Left ventricle myocardium inferior (tissue), 1 donor: ENCODE measurements at regions not wholly inside any gene's neighbourhood (a gene's known extent, or its start where the extent isn't known, plus 50 kb on each side); places are given as distances from the start of the nearest gene placed in this dataset.
"Not testable (repeated sequence)": the region's sequence is repeated elsewhere in the genome, so short reads cannot be mapped to it uniquely, and the experiment has no call there.

Experiments used
- DNase-seq: peaks from one replicate; pipeline ENCODE4 v3.0.0-alpha.2; 2020
- H3K27ac ChIP-seq: fragments of 200-600 bp; replicated peaks from 2 replicates; pipeline ENCODE4 v1.8.0; 2021
- H3K27me3 ChIP-seq: fragments of 200-600 bp; 2 replicates; pipeline ENCODE4 v1.8.0; 2021; ENCODE audit warnings: low read depth
- H3K36me3 ChIP-seq: fragments of 200-600 bp; 2 replicates; pipeline ENCODE4 v1.8.0; 2021
- H3K4me1 ChIP-seq: fragments of 200-600 bp; 2 replicates; pipeline ENCODE4 v1.8.0; 2021
- H3K4me3 ChIP-seq: fragments of 200-600 bp; 2 replicates; pipeline ENCODE4 v1.8.0; 2021; ENCODE audit warnings: mild to moderate bottlenecking, moderate library complexity
- H3K9me3 ChIP-seq: fragments of 200-600 bp; replicated peaks from 2 replicates; pipeline ENCODE4 v1.8.0; 2021
- intact Hi-C: fragments of 100-400 bp; cut with micrococcal nuclease; formaldehyde crosslinking; loops from one replicate; pipeline ENCODE4 v1.11.0; 2022
- TF ChIP-seq, protein P1 (sequence below): fragments of 200-600 bp; IDR thresholded peaks from 2 replicates; pipeline ENCODE4 v1.8.0; 2021; ENCODE audit warnings: antibody characterized with exemption, mild to moderate bottlenecking, borderline replicate concordance
- donor health status: DM: no; HTN: yes; CAD: no; lungs with severe emphysema.

- no peaks in the 10 kb centered on the region for H3K9me3 ChIP-seq
- DNase-seq: no peak
Measured at GRCh38 chr20:40896814-40897700, 131.6 kb upstream of the TOP1 start.

GRCh38 chr20:40899344-40899743 is 129.3 kb upstream of the TOP1 start:
- TF ChIP-seq, protein P1, sequence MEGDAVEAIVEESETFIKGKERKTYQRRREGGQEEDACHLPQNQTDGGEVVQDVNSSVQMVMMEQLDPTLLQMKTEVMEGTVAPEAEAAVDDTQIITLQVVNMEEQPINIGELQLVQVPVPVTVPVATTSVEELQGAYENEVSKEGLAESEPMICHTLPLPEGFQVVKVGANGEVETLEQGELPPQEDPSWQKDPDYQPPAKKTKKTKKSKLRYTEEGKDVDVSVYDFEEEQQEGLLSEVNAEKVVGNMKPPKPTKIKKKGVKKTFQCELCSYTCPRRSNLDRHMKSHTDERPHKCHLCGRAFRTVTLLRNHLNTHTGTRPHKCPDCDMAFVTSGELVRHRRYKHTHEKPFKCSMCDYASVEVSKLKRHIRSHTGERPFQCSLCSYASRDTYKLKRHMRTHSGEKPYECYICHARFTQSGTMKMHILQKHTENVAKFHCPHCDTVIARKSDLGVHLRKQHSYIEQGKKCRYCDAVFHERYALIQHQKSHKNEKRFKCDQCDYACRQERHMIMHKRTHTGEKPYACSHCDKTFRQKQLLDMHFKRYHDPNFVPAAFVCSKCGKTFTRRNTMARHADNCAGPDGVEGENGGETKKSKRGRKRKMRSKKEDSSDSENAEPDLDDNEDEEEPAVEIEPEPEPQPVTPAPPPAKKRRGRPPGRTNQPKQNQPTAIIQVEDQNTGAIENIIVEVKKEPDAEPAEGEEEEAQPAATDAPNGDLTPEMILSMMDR: no peak
- Histone ChIP-seq H3K4me1 (no peaks in the 10 kb centered on the region), H3K4me3 (no peak overlapping the region), H3K9me3 (no peaks in the 10 kb centered on the region), H3K36me3 (no peaks in the 10 kb centered on the region), H3K27me3 (peaks cover 26% of the 10 kb centered on the region), H3K27ac (no peak overlapping the region)
- DNase-seq: no peak
- intact Hi-C loops: no loop called here

More at GRCh38 chr20:40896814-40897700, 131.6 kb upstream of the TOP1 start:
- peaks cover 26% of the 10 kb centered on the region for H3K27me3 ChIP-seq
- intact Hi-C loops: no loop called here
- H3K36me3 ChIP-seq: no peaks in the 10 kb centered on the region
- TF ChIP-seq, protein P1: no peak
- H3K27ac ChIP-seq: no peak overlapping the region
- no peaks in the 10 kb centered on the region for H3K4me1 ChIP-seq
- no peak overlapping the region for H3K4me3 ChIP-seq

DNA sequence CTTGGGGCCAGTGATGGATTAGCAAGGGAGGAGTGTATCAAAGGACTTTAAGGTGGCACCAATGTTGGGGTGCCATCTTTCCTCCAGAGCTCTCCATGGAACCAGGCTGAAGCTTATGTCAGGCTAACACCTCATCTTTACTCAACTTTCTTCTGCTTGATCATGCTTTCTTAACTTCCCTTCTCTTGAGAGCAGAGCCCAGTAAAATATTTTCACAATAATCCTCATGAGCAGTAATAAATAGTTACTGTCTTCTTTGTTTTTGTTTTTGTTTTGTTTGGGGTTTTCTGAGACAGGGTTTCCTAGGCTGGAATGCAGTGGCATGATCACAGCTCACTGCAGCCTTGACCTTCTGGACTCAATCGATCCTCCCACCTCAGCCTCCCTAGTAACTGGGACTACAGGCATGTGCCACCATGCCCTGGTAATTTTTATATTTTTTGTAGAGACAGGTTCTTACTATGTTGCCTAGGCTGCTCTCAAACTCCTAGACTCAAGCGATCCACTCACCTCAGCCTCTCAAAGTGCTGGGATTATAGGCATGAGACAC is 127.9 kb upstream of the TOP1 start:
- intact Hi-C loops: no loop called here
- Histone ChIP-seq H3K27me3 (peaks cover 26% of the 10 kb centered on the region), H3K4me1 (no peaks in the 10 kb centered on the region), H3K36me3 (no peaks in the 10 kb centered on the region), H3K27ac (no peak overlapping the region), H3K9me3 (peaks cover 1% of the 10 kb centered on the region), H3K4me3 (no peak overlapping the region)
- no peak for DNase-seq
- TF ChIP-seq, protein P1: no peak

DNA sequence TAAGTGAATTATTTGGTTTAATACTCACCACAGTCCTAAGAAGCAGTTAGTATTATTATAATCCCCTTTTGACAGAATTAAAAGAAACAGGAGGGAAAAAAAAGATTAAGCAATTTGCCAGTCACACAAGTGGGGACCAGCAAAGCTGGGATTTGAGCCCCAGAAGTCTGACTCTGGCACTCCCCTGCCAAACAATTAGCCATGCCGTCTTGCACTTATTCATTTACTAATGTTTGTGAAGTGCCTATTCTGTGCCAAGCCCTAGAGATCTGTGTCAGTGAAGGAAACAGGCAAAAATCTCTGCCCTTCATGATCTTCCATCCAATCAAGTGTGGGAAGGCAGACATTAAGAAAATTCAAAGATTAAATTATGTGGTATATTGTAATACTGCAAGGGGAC is 126.0 kb upstream of the TOP1 start:
- Histone ChIP-seq H3K9me3 (peaks cover 9% of the 10 kb centered on the region), H3K4me3 (no peak overlapping the region), H3K4me1 (no peaks in the 10 kb centered on the region), H3K27ac (no peak overlapping the region), H3K36me3 (no peaks in the 10 kb centered on the region), H3K27me3 (peaks cover 17% of the 10 kb centered on the region)
- intact Hi-C loops: no loop called here
- no peak for DNase-seq
- TF ChIP-seq, protein P1: no peak

DNA sequence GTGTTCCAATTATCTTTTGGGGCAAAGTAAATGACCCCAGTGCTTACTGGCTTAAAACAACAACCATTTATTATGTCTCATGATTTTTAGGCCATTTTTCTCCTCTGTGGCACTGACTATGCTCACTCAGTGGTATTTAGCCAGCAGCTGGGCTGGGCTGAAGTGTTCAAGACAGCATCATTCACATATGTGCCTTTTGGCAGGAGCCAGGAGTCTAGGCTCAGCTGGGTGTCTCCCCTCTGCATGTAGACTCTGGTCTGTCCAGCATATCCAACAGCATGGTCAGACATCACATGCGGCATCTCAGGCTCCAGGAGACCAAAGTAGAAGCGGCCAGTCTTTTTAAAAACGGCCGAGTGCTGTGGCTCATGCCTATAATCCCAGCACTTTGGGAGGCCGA is 120.3 kb upstream of the TOP1 start:
- Histone ChIP-seq H3K36me3 (no peaks in the 10 kb centered on the region), H3K27me3 (no peaks in the 10 kb centered on the region), H3K27ac (no peak overlapping the region), H3K4me1 (no peaks in the 10 kb centered on the region), H3K9me3 (peaks cover 17% of the 10 kb centered on the region), H3K4me3 (no peak overlapping the region)
- no peak for DNase-seq
- TF ChIP-seq, protein P1: no peak
- intact Hi-C loops: no loop called here

GRCh38 chr20:40909489-40909888 is 119.1 kb upstream of the TOP1 start:
- intact Hi-C loops, DNase-seq, H3K36me3 ChIP-seq, H3K4me1 ChIP-seq, H3K27me3 ChIP-seq, H3K27ac ChIP-seq, H3K4me3 ChIP-seq: not testable (repeated sequence)
- peaks cover 17% of the 10 kb centered on the region for H3K9me3 ChIP-seq

DNA sequence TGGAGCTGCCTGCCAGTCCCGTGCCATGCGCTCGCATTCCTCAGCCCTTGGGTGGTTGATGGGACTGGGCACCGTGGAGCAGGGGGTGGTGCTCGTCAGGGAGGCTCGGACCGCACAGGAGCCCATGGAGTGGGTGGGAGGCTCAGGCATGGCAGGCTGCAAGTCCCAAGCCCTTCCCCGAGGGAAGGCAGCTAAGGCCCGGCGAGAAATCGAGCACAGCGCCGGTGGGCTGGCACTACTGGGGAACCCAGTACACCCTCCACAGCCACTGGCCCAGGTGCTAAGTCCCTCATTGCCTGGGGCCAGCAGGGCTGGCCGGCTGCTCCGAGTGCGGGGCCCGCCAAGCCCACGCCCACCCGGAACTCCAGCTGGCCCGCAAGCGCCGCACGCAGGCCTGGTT is 118.2 kb upstream of the TOP1 start:
- H3K27ac ChIP-seq, H3K27me3 ChIP-seq, H3K4me3 ChIP-seq, intact Hi-C loops, H3K36me3 ChIP-seq, H3K4me1 ChIP-seq, DNase-seq: not testable (repeated sequence)
- H3K9me3 ChIP-seq: peaks cover 17% of the 10 kb centered on the region

DNA sequence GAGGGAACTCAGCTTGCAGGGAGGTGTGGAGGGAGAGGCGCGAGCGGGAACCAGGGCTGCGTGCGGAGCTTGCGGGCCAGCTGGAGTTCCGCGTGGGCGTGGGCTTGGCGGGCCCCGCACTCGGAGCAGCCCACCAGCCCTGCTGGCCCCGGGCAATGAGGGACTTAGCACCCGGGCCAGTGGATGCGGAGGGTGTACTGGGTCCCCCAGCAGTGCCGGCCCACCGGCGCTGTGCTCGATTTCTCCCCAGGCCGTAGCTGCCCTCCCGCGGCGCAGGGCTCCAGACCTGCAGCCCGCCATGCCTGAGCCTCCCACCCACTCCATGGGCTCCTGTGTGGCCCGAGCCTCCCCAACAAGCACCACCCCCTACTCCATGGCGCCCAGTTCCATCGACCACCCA is 117.5 kb upstream of the TOP1 start:
- intact Hi-C loops, H3K4me1 ChIP-seq, H3K4me3 ChIP-seq, H3K27ac ChIP-seq, DNase-seq, H3K27me3 ChIP-seq, H3K36me3 ChIP-seq: not testable (repeated sequence)
- H3K9me3 ChIP-seq: peaks cover 12% of the 10 kb centered on the region
